ENCODE measurements at regions not wholly inside any gene's neighbourhood (a gene's known extent, or its start where the extent isn't known, plus 50 kb on each side); places are given as distances from the start of the nearest gene placed in this dataset.

- DNase-seq, result no peak
These were observed 147.2 kb downstream of the TSN start for GRCh38 chr2:121902616-121903015.

GRCh38 chr2:121903037-121903689 is 147.7 kb downstream of the TSN start:
- DNase-seq, result no peak

GRCh38 chr2:121904656-121905055 is 149.2 kb downstream of the TSN start:
- no peak for DNase-seq

GRCh38 chr2:121905201-121905600 is 149.8 kb downstream of the TSN start:
- no peak for DNase-seq

- no peak for DNase-seq
These were observed 150.7 kb downstream of the TSN start for GRCh38 chr2:121906170-121906569.

GRCh38 chr2:121907928-121908327 is 152.5 kb downstream of the TSN start:
- no peak for DNase-seq

GRCh38 chr2:121910139-121910538 is 154.7 kb downstream of the TSN start:
- DNase-seq, result no peak

GRCh38 chr2:121911036-121911435 is 155.6 kb downstream of the TSN start:
- DNase-seq, result no peak

- no peak for DNase-seq
These were observed 161.7 kb downstream of the TSN start for GRCh38 chr2:121917143-121917542.

GRCh38 chr2:121918231-121918630 is 162.8 kb downstream of the TSN start:
- no peak for DNase-seq

GRCh38 chr2:121919803-121920202 is 164.4 kb downstream of the TSN start:
- DNase-seq, result no peak

- no peak for DNase-seq
These were observed 170.0 kb downstream of the TSN start for GRCh38 chr2:121925466-121925865.

GRCh38 chr2:121943285-121943684 is 187.8 kb downstream of the TSN start:
- DNase-seq, result no peak

- peak; percentile 22 to 48 for DNase-seq
These were observed 188.8 kb downstream of the TSN start for GRCh38 chr2:121944072-121944831.

- DNase-seq, result no peak
These were observed 192.2 kb downstream of the TSN start for GRCh38 chr2:121947674-121948073.

GRCh38 chr2:121949271-121949670 is 193.8 kb downstream of the TSN start:
- no peak for DNase-seq

- no peak for DNase-seq
These were observed 200.0 kb downstream of the TSN start for GRCh38 chr2:121955426-121955825.

- DNase-seq, result no peak
These were observed 200.4 kb downstream of the TSN start for GRCh38 chr2:121955872-121956271.

- DNase-seq, result no peak
These were observed 204.8 kb downstream of the TSN start for GRCh38 chr2:121960251-121960650.

GRCh38 chr2:121961761-121962160 is 206.3 kb downstream of the TSN start:
- DNase-seq, result no peak

GRCh38 chr2:121965661-121966060 is 210.2 kb downstream of the TSN start:
- no peak for DNase-seq

- DNase-seq, result no peak
These were observed 211.2 kb downstream of the TSN start for GRCh38 chr2:121966663-121967062.

GRCh38 chr2:121969166-121969565 is 213.7 kb downstream of the TSN start:
- peak; percentile 34 to 62 for DNase-seq

- DNase-seq, result peak in 1 of 2 donors; percentile 1
These were observed 214.6 kb downstream of the TSN start for GRCh38 chr2:121969766-121970639.

Data from inflammatory macrophage treated with lipopolysaccharide for 1 hour (primary cell).